GM19239 (cell line): ENCODE measurements at regions not wholly inside any gene's neighbourhood (a gene's known extent, or its start where the extent isn't known, plus 50 kb on each side); places are given as distances from the start of the nearest gene placed in this dataset.
"Not testable (repeated sequence)": the region's sequence is repeated elsewhere in the genome, so short reads cannot be mapped to it uniquely, and the experiment has no call there.

Experiments used
- DNase-seq: peaks from one replicate; pipeline ENCODE4 v3.0.0; 2011; ENCODE audit warnings: low spot score; ENCODE audit not compliant: insufficient read length
- FAIRE-seq: peaks from 2 replicates; lab custom pipeline; 2011; peaks lifted over from hg19 to GRCh38; lab: Jason Lieb, UNC

DNA sequence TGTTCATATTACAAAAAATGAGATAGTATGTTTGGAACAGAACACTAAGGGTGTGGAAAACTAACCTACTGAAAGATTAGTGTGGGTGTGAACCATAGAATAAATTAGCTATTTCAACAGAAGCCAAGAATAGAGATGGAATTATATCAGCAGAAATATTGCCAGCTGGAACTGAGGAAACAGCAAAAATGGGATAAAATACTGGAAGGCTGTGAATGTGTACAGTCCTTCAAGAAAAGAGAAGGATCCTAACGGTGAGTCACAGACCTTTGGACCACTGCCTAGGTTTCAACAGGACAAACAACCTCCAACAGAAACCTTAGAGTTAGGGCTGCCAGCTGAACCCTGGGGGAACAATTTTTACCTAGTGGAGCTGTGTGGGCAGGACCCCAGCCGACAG, 395.0 kb downstream of the ZWINT start:
- DNase-seq = no peak
- no peak for FAIRE-seq

DNA sequence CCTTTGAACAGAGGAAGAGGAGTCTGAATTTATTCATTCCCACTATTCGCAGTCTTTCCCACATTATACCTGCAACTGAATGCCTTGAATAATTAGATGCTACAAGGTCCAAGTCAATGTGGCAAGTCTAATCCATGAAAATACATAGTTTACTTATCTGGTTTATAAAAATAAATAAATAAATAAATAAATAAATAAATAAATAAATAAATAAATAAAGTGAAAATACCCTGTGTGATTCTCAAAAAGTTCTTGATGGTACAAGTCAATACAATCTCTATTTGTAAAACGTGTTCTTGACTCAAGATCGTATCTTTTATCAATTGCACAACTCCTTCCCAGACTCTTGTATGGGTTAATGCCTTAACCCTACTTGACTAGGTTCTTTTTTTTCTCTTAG, 417.7 kb downstream of the ZWINT start:
- FAIRE-seq (no peak), DNase-seq (no peak)

DNA sequence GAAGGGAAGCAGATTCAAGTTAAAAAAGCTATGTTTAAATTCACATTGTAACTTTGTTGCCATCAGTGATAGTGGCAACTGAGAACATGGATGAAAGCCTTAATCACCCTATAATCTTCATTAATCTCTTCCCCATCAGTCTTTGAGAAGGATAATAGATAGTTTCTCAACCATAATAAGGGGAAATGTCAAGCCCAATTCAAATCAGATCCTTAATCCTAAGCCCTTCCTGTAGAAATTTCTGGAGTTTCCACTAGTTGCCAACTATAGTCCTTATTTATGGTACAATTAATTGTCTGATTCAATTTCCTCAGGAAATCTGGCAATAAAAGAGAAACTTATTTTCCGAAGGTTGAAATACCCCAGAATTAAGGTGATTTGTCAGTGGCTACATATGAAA, 431.8 kb downstream of the ZWINT start:
- DNase-seq = no peak
- FAIRE-seq = no peak

DNA sequence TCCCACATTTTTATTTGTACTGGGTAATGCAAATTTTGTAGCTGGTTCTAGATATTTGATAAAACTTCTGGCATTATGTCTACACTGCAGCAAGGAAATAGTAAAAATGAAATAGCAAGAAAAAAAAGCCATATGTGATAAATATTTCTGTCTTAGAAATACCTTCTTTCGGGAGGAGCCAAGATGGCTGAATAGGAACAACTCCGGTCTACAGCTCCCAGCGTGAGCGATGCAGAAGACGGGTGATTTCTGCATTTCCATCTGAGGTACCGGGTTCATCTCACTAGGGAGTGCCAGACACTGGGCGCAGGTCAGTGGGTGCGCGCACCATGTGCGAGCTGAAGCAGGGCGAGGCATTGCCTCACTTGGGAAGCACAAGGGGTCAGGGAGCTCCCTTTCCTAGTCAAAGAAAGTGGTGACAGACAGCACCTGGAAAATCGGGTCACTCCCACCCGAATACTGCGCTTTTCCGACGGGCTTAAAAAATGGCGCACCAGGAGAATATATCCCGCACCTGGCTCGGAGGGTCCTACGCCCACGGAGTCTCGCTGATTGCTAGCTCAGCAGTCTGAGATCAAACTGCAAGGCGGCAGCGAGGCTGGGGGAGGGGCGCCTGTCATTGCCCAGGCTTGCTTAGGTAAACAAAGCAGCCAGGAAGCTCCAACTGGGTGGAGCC, 461.4 kb downstream of the ZWINT start:
- FAIRE-seq, DNase-seq: not testable (repeated sequence)

DNA sequence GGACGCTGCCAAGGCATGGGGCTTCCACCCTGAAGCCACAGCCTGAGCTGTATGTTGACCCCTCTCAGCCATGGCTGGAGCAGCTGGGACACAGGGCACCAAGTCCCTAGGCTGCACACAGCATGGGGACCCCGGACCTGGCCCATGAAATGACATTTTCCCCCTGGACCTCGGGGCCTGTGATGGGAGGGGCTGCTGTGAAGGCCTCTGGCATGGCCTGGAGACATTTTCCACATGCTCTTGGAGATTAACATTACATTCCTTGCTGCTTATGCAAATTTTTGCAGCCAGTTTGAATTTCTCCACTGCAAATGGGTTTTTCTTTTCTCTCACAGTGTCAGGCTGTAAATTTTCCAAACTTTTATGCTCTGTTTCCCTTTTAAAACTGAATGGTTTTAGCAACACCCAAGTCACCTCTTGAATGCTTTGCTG, 463.6 kb downstream of the ZWINT start:
- FAIRE-seq = no peak
- no peak for DNase-seq

DNA sequence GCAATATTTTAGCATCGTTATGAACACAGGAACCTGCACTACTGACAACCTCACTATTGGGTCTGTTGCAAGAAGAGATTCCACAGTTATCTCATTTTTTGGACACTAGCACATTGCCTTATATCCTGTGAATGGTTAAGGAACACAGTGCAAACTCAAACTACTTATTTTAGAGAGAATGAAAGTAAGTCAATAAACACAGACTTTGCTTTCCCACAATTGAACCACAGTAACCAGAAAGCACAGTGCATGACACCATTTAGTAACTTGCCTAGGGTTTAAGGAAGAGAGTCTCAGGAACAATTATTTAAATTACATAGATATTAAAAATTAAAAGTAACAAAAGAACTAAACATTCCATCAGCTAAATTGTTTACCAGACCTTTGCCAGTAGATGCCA, 468.8 kb downstream of the ZWINT start:
- no peak for DNase-seq
- no peak for FAIRE-seq

DNA sequence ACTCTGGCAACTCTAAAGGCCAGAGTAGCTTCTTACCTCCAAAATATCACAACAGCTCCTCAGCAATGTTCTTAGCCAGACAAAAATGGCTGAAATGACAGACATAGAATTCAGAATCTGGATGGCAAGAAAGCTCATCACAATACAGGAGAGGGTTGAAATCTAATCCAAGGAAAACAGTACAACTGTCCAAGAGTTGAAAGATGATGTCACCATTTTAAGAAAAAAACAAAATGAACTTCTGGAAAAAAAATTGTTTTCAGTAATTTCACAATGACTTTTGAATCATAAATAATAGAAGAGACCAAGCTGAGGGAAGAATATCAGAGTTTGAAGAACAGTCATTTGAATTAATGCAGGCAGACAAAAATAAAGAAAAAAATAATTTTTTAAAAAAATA, 479.5 kb downstream of the ZWINT start:
- no peak for FAIRE-seq
- DNase-seq = no peak

DNA sequence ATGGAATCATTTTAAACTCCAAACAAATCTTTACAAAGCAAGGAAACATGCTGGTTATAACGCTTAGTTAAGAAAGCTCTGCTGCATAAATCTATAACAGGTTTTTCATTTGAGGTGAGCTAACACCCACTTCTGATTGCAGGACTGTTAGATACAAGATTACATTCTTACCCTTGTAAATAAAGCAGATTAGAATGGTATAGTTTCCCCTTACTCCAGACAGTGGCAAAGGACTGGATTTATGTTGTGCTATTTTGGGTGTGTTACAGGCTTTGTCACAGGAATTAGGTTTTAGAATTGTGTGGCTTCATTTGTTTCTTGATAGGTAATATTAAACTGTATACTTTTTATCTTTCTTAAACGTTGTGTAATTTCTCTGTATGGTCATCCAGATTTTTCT, 487.6 kb downstream of the ZWINT start:
- FAIRE-seq = no peak
- no peak for DNase-seq

DNA sequence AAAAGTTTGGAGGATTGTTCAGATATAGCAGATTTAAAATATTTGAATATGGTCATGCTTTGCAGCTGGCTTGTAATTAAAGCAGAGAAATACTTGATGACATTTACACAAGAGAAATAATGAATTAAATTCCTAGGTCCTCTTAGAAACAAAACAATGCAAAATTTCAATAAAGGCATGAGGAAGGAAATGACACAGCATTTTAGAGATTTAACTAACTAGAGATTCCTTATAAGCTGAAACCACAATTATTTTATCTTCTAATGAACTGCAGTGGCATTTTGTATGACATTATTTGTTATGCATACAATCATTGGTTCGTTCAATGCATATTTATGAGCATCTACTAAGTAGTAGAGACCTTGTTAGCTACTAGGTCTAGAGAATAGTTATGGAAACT, 490.9 kb downstream of the ZWINT start:
- FAIRE-seq = no peak

DNA sequence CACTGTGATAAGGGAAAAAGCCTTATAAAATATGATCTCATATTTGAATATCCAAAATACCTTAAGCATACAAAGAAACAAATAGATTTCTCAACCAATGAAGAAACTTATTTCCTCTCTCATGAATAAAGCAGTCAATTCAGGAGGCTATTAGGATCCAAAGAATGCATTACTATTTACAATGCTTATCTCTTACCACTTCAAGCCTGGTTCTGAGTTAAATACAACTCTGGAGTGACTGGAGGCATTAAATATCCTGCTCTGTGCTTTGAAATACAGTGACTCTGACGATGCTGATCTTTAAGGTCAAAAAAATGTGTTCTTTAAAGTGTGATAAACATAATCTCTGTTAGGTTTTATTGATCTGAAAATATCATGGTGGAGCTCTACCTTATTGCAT, 493.2 kb downstream of the ZWINT start:
- FAIRE-seq (no peak), DNase-seq (no peak)

More for the DNA sequence above, 490.9 kb downstream of the ZWINT start:
- DNase-seq = no peak

DNA sequence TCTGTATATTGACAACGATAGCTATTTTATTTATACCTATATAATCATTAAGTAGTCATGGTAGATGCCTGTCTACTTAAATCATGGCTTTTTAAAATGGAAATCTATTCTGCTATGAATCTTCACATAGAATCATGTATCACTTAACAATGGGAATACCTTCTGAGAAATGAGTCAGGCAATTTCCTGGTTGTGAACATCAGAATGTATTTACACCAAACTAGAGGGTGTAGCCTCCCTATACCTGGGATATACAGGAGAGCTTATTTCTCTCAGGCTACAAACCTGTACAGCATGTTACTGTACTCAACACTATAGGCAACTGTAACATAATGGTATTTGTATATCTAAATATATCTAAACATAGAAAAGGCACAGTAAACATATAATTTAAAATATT, 502.3 kb downstream of the ZWINT start:
- no peak for FAIRE-seq
- no peak for DNase-seq

DNA sequence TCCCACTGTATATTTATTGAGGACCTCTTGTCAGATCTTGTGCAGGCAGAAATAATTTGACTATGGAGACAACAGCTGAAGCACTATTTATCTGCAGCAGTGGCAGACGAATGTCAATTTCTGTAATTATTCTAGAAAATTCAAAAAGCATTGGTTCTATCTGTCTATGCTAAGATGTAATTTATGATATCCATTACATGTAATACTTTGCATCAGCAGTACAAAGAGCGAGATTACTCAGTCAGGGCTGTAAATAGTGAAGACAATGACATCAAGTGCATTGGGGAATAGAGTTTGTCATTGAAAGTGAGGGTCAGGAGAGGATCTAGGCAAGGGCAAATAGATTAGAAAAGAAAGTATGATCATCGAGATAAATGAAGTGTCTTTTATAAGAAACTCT, 508.2 kb downstream of the ZWINT start:
- no peak for DNase-seq
- FAIRE-seq = no peak

DNA sequence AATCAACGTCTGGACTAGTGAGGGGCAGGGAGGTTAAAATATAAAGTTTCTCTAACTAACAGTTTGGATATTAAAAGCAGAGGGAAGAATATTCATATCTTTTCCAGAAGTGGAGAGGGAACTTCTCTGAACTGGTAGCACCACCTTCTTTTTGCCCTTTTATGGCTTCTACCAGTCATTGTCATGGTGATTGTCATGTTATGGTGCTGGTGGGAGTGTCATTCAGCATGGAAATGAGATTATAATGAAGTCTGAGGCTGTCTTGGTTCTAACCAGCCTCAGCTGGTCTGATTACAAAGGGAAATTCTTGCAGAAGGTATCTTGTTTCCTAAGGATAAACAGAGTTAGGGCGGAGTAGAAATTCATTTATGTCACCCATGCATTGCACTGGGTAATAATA, 523.8 kb downstream of the ZWINT start:
- DNase-seq = no peak
- FAIRE-seq = no peak

DNA sequence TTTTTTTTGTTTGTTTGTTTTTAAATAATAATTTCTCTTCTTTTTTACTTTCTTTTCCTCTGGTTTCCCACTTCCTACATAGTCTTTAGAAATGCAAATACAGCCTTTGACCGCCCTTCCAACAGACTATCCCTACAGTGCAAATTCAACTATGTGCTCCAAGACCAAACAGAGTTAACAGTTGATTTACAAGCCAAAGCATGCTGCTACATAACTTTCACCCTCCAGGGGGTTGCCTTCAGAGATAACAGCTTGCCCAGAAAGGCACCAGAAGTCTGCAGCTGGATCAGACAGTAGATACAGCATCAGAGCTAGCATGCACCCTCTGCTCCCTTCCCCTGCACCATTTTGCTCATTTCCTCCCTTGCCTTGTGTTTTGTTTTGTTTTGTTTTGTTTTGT, 539.0 kb downstream of the ZWINT start:
- DNase-seq (no peak), FAIRE-seq (no peak)

DNA sequence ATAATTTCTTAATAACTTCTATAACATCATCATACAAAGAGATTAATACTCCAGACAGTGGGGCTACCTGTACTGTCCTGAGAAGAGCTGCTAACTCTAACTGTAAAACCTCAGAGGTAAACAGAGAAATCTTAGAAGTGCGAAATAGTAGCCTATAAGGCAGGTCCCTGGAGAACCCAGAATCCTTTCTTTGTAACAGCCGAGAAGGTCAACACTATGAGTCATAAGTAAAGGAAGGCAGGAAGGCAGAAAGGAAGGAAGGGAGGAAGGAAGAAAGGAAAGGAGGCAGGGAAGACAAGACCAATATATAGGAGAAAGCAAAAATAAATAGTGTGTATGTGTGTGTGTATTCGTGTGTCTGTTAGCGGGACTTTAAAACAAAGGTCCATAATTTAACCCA, 540.6 kb downstream of the ZWINT start:
- DNase-seq (no peak), FAIRE-seq (no peak)

DNA sequence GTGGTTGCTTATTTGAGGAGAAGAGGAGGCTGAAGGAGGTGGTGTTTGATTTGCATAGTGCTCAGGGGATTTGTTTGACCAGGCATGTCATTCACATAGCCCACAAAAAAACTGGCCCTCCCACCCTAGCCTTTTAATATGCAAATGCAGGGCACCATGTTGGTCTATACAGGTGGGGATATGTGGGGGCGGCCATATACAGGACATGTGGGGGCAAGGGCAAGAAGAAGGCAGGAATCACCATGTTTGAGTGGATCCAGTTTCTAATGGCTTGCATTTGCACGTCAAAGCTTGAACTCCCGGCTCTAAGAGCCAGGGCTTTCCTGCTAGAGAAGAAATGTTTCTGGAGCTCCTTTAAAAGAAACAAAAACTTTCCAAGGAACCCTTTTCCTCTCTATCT, 541.0 kb downstream of the ZWINT start:
- FAIRE-seq (no peak), DNase-seq (no peak)

DNA sequence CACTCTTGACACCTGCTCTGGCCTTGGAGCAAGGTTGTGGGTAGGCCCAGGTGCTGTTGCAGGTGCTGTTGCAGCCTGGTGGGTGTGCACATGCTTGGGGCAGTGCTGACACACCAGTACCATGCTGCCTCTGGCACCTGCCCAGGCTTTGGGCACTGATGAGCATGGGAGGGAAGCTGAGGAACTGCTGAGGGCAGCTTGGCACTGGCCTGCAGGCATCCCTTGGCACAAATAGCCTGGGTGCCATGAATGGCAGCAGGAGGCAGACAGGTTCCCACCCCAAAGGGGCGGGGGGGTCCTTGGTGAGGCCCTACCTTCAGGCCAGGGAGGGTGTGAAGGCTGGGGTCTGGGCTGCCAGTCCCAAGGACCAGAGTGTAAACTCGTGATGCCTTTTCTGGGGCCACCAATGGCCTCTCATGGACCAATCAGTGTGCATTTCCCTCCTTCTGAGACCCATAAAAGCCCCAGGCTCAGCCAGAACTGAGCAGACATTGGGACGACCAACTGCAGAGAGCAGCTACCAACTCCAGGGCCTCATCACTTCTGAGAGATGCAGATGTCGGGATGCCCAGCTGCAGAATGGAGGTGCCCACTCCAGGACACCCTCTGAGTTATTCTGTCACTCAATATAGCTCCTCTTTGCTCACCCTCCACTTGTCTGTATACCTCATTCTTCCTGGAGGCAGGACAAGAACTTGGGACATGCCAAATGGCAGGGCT, 547.4 kb downstream of the ZWINT start:
- no peak for DNase-seq
- no peak for FAIRE-seq

DNA sequence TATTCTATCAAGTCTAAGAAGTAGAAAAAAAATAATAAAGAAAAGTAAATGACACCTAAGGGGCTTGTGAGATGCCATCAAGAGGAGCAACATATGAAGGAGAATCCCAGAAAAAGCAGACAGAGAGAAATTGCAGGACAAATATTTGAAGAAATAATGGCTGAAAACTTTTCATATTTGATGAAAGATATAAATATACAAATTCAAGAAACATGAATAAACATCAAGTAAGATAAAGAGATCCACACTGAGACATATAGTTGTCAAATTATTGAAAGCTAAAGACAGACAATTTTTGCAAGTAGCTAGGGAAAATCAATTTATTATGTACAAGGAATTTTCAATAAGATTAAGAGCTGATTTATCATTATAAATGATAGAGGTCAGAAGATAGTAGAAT, 558.0 kb downstream of the ZWINT start:
- DNase-seq (no peak), FAIRE-seq (no peak)

DNA sequence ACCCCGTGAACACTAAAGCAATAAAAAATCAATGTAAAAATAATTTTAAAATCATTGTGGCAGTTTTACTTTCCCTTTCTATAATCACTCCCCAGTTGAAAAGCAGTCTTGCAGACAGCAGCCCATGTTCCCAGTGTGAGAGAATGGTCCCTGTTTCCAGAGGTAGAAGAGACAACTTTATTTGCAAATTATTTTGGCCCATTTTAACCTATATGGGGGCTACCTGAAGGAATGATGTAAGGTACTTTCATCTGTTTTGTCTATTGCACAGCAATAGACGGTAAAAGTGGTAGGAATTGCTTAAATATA, 559.8 kb downstream of the ZWINT start:
- DNase-seq = no peak
- FAIRE-seq = no peak

DNA sequence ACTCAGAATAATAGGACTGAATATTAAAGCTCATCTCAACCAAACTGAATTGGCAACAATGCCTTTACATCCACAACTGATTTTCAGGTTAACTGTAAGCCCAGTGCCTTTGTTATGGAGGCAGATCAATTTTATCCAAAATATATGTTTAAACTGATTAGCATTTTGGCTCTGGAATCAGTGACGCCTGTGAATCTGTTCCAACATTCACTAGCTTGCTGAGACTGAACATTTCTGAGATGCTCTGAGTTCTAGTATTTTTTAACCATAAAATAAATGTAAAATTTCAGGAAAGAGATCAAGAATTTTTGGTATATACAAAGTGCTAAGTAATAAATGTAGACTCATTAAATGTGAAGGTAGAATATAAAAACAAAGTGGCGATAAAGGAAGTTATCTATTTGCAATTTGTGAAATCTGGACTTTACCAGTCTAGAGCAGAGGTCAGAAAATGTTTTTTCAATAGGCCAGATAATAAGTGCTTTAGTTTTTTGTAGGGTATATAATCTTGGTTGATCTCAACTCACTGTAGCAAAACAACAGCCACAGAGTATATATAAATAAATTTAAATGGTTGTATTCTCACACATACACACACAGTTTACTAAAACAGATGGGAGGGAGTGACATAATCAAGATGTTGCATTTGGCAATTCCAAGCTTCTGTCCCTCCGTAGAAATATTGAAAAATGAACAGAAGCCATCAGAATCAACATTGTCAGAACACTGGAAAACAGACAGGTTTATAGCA, 560.3 kb downstream of the ZWINT start:
- DNase-seq = no peak
- no peak for FAIRE-seq

DNA sequence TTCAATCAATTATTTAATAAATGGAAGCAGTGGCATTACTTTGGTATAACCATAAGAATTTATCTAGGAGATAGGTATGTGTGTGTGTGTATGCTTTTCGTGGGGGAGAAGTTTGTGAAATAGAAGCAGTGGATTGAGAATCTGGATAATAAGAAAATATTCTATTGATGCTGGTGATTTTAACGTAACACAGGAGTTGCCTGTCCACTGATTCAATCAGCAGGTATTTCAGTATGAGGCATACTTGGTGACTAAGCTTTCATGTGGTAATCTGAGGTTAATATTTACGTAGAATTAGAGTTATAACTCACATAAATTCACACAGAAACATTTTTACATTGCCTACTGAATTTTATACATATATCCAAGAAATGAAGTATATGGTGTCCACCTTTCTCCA, 568.0 kb downstream of the ZWINT start:
- DNase-seq (no peak), FAIRE-seq (no peak)

DNA sequence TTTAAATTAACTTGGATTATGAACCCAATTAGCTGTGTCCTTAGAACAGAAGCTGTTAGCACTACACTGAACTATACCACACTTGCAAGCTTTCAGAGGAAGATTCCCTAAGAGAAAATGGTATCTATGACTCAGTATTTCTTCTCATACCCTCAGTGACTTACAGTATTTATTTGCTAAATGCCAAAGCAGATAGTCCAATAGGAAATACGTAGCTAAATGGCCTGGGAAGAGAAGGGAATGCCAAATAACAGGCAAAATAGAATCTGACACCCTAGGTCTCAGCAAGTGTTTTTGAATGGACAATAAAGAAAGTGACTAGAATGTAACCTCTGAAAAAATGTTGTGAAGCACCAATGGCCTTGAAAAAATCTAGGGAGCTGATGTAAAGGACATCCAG, 570.8 kb downstream of the ZWINT start:
- not testable (repeated sequence) for DNase-seq, FAIRE-seq
